GM08714 (cell line): ENCODE measurements at regions not wholly inside any gene's neighbourhood (a gene's known extent, or its start where the extent isn't known, plus 50 kb on each side); places are given as distances from the start of the nearest gene placed in this dataset.

ENCODE experiments used
- H3K4me3 ChIP-seq: fragments of 200-500 bp; sonication (Bioruptor generic); 2 replicates; pipeline ENCODE4 v1.5.1; 2014; ENCODE audit warnings: mild to moderate bottlenecking, low read length, inconsistent platforms
- ZNF274 ChIP-seq: IDR thresholded peaks from 2 replicates; pipeline ENCODE4 v1.6.1; 2012; ENCODE audit warnings: mild to moderate bottlenecking, low read depth, low read length

DNA sequence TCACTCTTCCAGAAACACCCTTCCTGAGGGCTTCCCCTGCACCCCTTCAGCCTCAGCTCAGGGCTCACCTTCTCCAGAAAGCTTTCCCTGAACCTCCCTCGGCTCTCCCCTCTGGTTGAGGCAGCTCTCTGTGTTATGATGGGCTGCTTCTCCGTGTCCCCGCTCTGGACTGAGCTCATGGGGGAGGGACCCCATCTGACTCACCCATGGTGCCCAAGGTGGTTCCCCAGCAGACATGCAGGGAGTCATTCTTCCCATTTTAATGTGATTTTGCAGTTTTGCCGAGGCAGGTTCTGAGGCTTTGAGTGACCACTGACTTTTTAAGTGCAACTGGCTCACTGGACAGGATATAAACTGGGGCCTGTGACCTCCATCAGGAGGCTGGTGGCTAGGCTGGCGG lies 495.1 kb downstream of the TBC1D22A start:
- no peak for TF ChIP-seq ZNF274
- no peak overlapping the region for H3K4me3 ChIP-seq

DNA sequence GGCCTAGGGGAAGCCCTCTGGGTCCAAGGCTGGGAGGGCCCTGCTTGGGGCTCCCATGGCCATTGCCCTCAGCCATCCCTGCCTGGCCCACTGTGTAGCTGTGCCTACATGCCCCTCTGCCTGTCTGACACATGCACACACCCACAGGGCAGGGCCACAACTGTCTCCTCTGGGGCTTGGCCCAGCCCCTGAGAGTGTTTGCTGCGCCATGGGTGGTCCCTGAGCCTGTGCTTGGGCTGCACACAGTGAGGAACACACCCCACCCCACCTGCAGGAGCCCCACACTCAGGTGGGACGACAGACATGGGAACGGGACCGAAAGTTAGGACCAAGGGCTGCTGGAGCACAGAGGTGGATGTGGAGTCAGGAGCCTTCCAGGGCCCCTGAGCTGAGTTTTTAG lies 489.5 kb downstream of the TBC1D22A start:
- no peak for TF ChIP-seq ZNF274
- no peak overlapping the region for H3K4me3 ChIP-seq

DNA sequence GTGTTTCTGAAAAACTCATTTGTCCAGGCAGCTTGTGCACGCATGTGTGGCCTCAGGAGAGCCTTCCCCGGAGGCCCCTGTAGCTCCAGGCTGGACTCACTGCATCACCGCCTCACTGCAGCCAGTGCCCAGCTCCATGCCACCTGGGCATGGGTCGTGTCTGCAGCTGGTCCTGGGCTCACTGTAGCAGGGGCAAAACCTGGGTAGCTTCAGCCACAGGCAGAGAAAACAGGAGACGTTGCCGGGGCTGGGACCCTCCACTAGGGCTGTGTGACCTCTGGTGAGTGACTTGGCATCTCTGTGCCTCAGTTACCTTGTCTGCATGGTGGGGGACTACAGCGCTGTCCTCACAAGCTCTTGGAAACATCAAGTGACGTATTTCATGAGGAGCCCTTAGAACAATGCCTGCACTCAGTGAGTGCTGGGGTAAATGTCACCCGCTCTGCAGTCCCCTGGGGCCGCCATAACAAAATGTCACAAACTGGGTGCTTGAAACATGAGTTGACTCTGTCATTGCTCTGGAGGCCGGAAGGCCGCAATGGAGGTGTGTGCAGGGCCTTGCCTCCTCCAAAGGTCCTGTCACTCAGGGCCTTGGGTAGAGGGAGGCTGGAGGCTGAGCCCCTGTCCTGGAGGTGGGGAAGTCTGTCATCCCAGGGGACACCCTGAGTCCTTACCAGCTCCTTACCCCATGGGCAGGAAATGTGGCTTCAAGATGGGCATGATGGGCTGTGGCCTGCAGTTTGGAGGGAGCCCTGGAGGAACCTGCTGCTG lies 488.7 kb downstream of the TBC1D22A start:
- no peak overlapping the region for H3K4me3 ChIP-seq
- TF ChIP-seq ZNF274, result no peak

DNA sequence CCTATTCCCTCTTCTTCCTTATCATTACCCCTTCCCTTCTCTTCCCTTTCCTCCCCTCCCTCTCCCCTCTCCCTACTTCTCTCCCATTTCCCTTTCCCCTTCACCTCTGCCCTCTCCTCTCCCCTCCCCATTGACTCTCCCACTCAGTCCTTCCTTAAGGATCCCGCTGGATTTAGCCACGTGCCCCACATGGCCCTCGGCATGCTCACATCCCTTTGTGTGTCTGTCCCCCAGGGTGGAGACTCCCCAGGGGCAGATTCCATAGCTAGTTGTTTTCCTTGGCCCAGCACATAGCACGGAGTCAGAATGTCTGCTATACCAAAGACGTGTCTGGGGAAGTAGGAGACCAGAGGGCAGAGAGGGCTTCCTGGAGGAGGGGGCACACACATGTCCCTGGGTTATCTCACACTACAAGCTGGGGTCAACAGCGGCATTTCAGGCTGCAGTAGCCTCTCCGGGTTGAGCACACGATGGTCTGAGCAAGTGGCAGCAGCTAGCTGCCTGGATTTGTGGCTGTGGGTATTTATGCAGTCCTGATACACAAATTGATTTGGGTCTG lies 487.0 kb downstream of the TBC1D22A start:
- no peak for TF ChIP-seq ZNF274
- H3K4me3 ChIP-seq, result no peak overlapping the region

DNA sequence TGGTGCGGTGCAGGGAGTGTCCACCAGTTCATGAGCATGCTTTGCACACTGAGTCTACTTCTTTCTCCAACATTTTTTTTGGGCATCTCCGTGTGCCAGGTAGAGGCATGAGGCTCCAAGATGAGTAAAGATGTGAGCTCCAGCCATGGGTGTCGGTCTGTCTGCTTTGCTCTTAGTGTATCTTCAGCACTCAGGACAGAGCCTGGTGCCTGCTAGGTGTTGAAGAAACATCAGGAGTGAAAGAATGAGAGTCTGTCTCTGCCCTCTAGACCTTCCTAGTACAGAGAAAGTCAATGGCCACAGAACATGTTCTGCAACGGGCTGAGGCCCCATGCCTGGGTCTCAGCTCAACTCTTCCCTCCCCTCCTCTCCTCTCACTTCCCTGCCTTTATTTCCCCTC lies 486.5 kb downstream of the TBC1D22A start:
- no peak for TF ChIP-seq ZNF274
- no peak overlapping the region for H3K4me3 ChIP-seq

DNA sequence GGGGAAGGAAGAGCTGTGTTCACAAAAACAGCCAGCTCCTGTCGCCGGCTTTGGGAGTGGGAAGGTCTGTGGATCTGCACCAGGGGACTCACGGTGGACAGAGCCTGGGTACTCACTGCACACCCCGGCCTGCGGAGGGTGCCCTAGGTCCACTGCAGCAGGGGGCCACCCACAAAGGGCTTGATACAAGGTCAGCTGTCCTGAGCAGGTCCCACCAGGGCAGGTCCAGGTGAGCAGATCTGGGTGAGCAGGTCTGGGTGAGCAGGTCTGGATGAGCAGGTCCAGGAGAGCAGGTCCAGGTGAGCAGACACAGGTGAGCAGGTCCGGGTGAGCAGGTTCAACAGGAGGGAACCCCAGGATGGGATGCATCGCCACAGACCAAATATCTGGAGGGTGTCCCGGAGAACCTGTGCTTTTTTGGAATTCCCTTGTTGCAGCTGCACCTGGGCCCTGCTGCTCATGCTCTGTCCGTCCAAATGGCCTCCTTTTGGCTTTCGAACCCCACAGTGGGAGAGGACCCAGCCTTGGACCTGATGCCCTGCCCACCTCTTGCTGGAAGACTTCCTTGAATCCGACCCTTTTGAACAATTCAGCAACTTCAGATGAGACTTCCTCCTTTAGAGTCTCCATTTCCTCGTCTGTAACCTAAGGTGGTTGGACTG lies 485.3 kb downstream of the TBC1D22A start:
- no peak overlapping the region for H3K4me3 ChIP-seq
- no peak for TF ChIP-seq ZNF274

DNA sequence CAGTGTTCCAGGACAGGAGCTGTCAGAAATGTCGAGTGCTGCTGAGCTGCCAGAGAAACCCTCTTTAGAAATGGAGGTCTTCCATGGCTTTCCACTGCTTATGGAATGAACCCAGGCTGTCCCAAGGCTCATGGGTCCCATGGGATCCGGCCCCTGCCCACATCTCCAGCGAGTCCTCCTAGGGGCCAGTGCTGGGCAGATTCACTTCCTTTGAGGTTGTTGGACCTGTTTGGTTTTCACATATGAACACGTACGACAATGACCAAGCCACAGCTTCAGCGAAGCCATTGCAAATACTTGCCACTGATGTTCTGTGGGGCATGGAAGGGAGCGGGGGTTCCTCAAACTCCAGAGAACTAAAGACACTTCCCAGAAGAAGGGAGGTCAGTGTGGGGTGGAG lies 483.3 kb downstream of the TBC1D22A start:
- no peak for TF ChIP-seq ZNF274
- no peak overlapping the region for H3K4me3 ChIP-seq

DNA sequence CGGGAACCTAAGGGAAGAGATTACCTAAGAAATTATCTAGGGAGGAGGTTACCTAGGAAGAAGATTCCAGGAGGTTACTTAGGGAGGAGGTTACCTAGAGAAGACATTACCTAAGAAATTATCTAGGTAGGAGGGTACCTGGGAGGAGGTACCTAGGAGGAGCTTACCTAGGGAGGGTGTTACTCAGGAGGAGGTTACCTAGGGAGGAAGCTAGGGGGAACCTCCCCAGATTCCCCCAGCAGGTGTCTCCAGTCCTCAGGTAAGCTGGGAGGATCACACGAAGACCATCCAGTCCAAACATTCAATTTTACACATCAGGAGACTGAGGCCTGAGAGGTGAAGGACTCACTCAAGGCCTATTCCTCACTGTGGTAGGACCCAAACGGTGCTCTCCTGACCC lies 482.8 kb downstream of the TBC1D22A start:
- no peak overlapping the region for H3K4me3 ChIP-seq
- no peak for TF ChIP-seq ZNF274

DNA sequence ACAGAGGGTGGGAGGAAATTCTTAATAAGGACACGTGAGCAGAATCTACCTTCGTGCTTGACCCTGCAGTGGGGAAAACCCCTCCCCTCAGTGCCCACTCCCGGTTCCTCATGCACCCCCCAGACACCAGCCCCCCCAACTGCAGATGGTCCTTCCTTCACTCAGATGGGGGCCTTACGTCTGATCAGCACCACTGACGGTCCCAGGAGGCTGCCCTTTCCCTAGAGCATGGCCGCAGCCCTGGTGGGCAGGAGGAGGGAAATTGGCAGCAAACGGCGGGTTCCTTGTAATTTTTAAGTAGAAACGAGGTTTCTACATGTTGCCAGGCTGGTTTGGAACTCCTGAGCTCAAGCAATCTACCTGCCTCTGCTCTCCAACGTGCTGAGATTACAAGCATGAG lies 477.7 kb downstream of the TBC1D22A start:
- TF ChIP-seq ZNF274, result no peak
- H3K4me3 ChIP-seq, result no peak overlapping the region

DNA sequence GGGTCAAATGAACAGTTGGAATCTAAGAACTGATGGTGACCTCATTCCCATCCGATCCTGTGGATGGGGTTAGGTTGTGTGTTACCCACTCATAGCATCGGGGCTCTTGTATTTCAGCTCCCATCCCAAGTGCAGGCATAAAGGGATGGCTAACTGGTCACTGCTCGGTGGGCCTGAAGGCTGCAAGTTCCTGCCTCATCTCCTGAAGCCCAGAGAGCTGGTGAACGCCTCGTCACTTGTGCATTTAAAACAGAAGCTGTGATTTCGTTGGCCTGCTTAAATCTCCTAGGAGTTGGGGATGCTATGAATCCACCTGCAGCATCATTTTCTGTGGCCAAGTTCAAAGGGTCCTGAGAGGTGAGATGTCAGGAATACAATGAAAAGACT lies 477.0 kb downstream of the TBC1D22A start:
- no peak overlapping the region for H3K4me3 ChIP-seq

DNA sequence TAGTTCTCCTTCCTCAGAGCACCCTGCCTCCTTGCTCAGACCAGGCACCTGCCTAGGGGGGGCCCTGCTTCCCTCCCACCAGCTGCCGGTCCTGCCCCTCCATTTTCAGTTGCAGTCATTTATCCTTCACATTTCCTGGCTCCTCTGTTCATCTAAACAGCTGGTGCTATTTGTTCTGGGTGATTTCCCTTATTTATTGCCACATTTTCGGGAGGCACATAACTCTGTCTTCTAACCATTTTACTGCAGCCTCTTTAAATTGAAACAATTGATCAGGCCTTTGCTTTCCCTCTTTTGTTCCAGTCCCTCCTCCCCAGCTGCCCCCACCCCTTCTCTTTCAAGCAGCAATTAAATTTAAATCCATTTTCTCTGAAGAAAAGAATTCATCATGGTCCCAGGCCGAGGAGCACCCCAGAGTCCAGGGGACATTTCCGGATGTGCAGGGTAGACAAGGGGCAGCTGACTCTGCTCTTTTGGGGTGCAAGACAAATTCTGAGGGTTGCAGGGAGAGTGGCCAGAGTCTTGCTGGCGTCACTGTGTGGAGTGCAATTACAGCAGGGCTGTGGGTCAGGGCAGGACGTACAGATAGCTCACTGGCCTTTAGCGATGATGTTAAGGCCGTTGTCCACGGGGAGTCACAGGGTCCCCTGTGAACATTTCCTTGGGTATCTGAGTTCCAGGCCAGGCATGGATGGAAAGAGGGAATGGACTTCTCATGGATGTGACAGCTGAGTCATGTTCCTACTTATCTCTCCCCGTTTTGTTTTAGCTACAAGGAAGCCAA lies 476.4 kb downstream of the TBC1D22A start:
- no peak for TF ChIP-seq ZNF274
- no peak overlapping the region for H3K4me3 ChIP-seq

More for the DNA sequence above, 477.0 kb downstream of the TBC1D22A start:
- no peak for TF ChIP-seq ZNF274

DNA sequence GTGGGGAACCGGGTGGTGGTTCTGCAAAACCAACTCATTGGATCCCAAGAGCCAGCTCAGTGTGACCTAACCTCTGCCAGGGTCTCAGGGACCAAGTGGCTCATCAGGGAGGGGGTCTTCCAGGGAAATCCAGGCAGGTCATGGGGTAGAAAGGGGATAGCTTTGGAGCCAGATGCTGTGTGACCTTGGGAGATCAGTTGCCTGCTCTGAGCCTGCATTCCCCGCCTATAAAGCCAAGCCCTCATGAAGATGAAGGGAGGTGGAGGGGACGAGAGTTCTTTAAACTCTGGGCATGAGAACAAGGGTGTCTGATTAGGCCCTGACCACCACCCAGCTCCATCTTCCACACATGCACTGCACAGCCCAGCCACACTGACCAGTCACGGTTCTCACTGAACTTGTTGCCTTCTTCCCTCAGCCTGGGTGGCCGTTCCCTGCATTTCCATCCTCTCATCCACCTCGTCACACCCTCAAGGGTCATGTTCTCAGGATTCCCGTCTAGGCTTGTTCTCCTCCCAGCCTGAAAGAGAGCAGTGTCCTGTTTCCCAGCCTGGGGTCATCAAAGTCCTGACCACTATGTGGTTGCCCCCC lies 475.5 kb downstream of the TBC1D22A start:
- no peak overlapping the region for H3K4me3 ChIP-seq
- no peak for TF ChIP-seq ZNF274

DNA sequence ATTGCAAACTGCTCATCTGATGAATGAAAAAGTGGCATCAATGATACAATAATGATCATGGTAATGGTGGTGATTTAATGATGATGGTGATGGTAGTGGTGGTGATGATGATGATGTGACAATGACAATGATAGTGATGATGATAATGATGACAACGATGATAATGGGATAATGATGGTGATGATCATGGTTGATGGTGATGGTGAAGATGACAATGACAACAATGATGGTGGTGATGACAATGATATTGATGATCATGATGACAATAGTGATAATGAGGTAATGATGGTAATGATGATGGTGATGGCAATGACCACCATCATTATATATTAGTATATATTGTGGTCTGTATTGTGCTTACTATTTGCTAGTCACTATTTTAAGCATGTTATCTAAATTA lies 474.3 kb downstream of the TBC1D22A start:
- no peak for TF ChIP-seq ZNF274

DNA sequence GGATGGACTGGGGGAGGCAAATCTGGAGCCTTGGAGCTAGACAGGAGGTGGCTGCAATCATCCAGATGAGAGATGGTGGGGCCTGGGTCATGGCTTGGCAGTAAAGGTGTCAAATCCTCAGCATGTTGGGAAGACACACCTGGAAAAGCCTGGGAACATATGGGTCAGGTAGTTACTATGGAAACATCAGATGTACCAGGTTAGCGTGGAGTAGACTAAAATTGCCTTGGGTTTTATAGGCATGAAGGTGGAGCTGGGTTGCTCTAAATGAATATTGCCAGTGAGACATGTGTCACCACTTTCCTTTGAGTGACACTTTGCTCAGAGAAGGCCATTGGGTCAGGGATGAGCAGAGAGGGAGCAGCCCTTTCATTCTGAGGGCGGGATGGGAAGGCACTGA lies 473.7 kb downstream of the TBC1D22A start:
- TF ChIP-seq ZNF274, result no peak
- no peak overlapping the region for H3K4me3 ChIP-seq

More for the DNA sequence above, 474.3 kb downstream of the TBC1D22A start:
- H3K4me3 ChIP-seq, result no peak overlapping the region
